GM12892 (cell line): ENCODE measurements at regions not wholly inside any gene's neighbourhood (a gene's known extent, or its start where the extent isn't known, plus 50 kb on each side); places are given as distances from the start of the nearest gene placed in this dataset.

Source experiments
- POLR2A ChIP-seq: IDR thresholded peaks from 2 replicates; pipeline ENCODE4 v1.6.1; 2011; ENCODE audit warnings: low read depth, low read length, control low read depth
- POLR2AphosphoS5 ChIP-seq: IDR thresholded peaks from 2 replicates; pipeline ENCODE4 v1.6.1; 2011; ENCODE audit warnings: low read depth, low read length, control low read depth
- TAF1 ChIP-seq: IDR thresholded peaks from 2 replicates; pipeline ENCODE4 v1.6.1; 2011; ENCODE audit warnings: low read depth, mild to moderate bottlenecking, control low read depth, low read length, borderline replicate concordance

- TF ChIP-seq POLR2AphosphoS5 (no peak), POLR2A (no peak), TAF1 (no peak)
These were observed 166.5 kb upstream of the ECI2 start for GRCh38 chr6:4301871-4302270.
